Rectal smooth muscle tissue (tissue), 1 donor: ENCODE measurements at regions not wholly inside any gene's neighbourhood (a gene's known extent, or its start where the extent isn't known, plus 50 kb on each side); places are given as distances from the start of the nearest gene placed in this dataset.

Source experiments
- H3K27ac ChIP-seq: one replicate; pipeline ENCODE4 v1.7.0; 2013; ENCODE audit warnings: low read depth, low read length, inconsistent platforms
- H3K27me3 ChIP-seq: one replicate; pipeline ENCODE4 v1.7.0; 2013; ENCODE audit warnings: low read length; ENCODE audit not compliant: control insufficient read depth, insufficient read depth
- H3K36me3 ChIP-seq: one replicate; pipeline ENCODE4 v1.7.0; 2013; ENCODE audit warnings: low read length; ENCODE audit not compliant: control insufficient read depth, insufficient read depth
- H3K4me1 ChIP-seq: one replicate; pipeline ENCODE4 v1.7.0; 2013; ENCODE audit warnings: low read length; ENCODE audit not compliant: control insufficient read depth, insufficient read depth
- H3K4me3 ChIP-seq: one replicate; pipeline ENCODE4 v1.7.0; 2013; ENCODE audit warnings: low read length
- H3K9ac ChIP-seq: one replicate; pipeline ENCODE4 v1.7.0; 2013; ENCODE audit warnings: low read length

- H3K4me3 ChIP-seq = no peak overlapping the region
- H3K9ac ChIP-seq = no peak overlapping the region
- H3K27me3 ChIP-seq = no peaks in the 10 kb centered on the region
- no peak overlapping the region for H3K27ac ChIP-seq
- H3K36me3 ChIP-seq = no peaks in the 10 kb centered on the region
- peaks cover 24% of the 10 kb centered on the region for H3K4me1 ChIP-seq
Observed at GRCh38 chr13:40187324-40187795, 479.1 kb downstream of the FOXO1 start.

DNA sequence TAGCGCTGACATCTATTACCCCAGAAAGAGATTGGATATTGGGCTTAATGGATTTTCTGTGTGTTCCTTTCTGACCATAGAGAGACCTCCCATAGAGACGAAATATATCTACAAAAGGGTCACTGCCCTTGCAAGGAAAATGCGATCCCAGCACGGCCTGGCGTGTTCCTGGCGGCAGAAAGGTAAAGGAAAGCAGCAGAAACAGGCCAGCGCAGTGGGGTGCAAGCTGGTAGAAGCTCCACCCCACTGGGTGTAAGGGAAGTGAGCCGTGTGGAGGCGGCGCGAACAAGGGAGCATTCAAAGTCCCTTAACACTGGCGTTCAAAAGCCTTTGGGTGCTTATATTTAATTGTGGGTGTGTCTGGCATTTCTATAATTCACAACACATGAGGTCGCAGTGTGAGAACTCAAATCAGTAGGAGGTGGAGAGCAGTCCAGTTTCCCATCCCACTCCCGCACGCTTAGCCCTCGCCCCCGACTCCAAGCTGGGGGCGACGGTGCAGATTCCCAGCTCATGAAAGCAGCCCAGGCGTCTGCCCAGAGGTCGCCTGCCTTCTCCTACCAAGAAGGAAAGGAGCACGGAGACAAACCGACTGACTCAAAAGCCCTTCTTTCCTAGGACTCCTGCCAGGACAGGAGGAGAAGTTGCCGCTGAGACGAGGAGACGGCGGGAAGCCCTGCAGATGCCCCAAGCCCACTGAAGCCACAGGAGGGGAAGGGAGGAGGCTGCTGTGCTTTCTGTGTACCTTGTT is 478.4 kb downstream of the FOXO1 start:
- Histone ChIP-seq H3K27me3 (no peaks in the 10 kb centered on the region), H3K27ac (peak overlapping the region; percentile 10), H3K36me3 (no peaks in the 10 kb centered on the region), H3K9ac (no peak overlapping the region), H3K4me1 (peaks cover 25% of the 10 kb centered on the region), H3K4me3 (no peak overlapping the region)

DNA sequence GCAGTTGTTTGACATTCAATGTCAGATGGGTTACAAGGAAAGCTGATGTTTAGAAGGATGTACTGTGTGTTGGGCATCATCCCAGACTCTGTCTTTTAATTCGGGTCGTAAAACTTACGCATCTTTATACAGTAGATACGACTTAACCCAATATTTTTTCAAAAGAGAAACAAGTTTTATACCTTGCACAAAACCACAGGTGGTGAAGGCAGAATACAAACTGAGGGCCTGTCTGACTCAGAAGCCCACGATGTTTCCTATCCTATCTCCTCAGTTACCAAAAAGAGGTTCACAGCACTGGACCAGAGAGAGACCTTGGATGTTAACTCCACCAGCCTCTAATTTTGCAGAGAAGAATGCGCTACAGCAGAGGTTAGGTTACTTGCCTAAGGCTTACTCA is 477.0 kb downstream of the FOXO1 start:
- peak overlapping the region; percentile 35 for H3K27ac ChIP-seq

DNA sequence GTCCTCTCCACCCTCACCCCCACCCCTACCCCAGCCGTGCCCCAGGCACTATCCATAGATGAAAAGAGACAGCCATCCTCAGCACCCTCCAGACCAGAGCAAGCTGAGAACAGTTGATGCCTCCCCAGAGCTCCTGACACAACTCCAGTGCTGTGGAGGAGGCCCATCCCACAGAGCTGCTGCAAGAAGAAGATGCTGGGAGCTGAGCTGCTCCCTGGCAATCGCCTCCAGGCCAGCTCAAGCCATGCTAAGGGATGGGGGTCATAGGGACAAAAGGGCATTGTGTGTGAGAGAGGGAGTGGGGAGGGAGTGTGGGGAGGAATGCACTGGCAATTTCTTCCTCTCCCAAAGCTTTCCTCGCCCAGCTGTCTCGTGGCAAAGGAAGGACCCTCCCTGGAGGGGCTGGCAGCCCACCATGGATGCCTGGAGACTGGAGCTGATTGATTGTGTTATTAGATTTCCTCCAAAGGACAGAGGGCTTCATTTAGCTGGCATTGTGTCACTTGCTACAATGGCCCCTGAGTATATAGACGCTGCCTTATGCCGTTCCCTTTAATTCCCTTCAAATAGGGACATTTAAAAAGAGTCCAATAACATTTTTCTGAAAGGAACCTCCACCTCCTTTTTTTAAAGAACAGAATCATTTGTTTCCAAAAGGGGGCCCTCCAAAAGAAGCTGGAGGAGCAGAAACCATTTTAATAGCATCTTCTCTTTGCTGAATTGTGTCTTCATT is 476.4 kb downstream of the FOXO1 start:
- no peak overlapping the region for H3K9ac ChIP-seq
- no peak overlapping the region for H3K4me3 ChIP-seq
- peaks cover 29% of the 10 kb centered on the region for H3K4me1 ChIP-seq
- H3K27ac ChIP-seq = peak overlapping the region; percentile 74
- H3K27me3 ChIP-seq = no peaks in the 10 kb centered on the region
- no peaks in the 10 kb centered on the region for H3K36me3 ChIP-seq

More for the DNA sequence above, 477.0 kb downstream of the FOXO1 start:
- Histone ChIP-seq H3K9ac (no peak overlapping the region), H3K27me3 (no peaks in the 10 kb centered on the region), H3K4me1 (peaks cover 29% of the 10 kb centered on the region), H3K4me3 (no peak overlapping the region), H3K36me3 (no peaks in the 10 kb centered on the region)

- Histone ChIP-seq H3K4me1 (peaks cover 29% of the 10 kb centered on the region), H3K27ac (peak overlapping the region; percentile 74), H3K36me3 (no peaks in the 10 kb centered on the region), H3K4me3 (no peak overlapping the region), H3K27me3 (no peaks in the 10 kb centered on the region), H3K9ac (no peak overlapping the region)
Observed at GRCh38 chr13:40190641-40191100, 475.8 kb downstream of the FOXO1 start.

DNA sequence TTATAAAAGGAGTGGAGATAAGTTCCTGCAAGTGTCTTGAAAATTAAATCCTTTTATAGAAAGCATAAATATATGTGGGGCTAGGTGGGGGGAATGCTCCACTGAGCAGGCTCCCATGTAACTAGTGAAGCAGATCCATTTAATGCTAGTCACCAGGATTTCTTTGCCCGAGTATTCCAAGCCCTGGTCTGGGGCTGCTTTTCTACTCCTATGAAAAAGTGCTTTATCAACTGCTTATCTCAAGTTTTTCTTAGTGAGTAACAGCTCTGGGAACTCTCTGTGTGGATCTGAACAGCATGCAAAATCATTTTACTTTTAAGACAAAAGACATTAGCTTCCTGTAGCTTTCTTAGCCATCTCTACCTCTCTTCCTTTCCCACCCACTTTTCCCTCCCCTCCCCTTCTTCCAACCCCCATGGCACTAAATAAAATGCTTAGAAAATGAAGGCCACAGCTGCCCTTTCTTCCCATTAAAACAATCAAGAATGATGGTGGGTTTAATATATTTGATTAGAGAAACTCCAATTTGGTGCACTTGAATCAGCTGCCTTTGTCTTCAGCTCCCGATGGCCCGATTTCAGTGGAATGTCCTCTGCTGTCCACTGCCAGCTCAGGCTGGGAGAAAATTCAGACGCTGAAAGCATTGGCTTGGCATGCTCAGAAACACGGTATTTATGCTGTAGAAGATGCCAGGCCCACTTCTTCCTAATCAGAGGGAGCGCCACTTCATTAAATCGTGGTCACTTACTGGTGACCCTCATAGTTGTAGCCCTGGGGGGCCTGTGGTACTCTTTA is 475.1 kb downstream of the FOXO1 start:
- H3K4me3 ChIP-seq = no peak overlapping the region
- H3K27ac ChIP-seq = peak overlapping the region; percentile 38
- no peak overlapping the region for H3K9ac ChIP-seq
- H3K27me3 ChIP-seq = no peaks in the 10 kb centered on the region
- no peaks in the 10 kb centered on the region for H3K36me3 ChIP-seq
- peaks cover 29% of the 10 kb centered on the region for H3K4me1 ChIP-seq

- peak overlapping the region; percentile 55 for H3K27ac ChIP-seq
- no peak overlapping the region for H3K9ac ChIP-seq
- H3K4me1 ChIP-seq = peaks cover 29% of the 10 kb centered on the region
- no peaks in the 10 kb centered on the region for H3K36me3 ChIP-seq
- H3K27me3 ChIP-seq = no peaks in the 10 kb centered on the region
- H3K4me3 ChIP-seq = no peak overlapping the region
Observed at GRCh38 chr13:40192452-40192851, 474.0 kb downstream of the FOXO1 start.

DNA sequence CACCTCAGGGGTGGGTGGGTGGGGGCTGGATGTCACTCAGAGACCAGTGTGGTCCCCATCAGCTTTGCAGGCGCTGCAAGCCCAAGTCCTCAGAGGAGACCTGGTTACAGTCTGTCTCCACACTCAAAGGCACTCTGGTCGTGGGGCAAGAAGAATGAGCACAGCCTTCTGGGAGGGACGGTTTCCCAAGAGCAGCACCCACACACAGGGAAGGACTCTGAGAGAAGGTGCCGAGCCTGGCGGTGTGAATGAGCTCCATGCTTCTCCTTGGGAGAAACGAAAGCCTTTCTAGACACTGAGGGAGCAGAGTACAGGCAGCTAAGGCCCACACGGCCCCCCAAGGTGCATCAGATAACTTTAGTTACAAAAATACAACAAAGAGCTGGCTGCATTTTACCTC is 473.6 kb downstream of the FOXO1 start:
- no peak overlapping the region for H3K4me3 ChIP-seq
- no peaks in the 10 kb centered on the region for H3K27me3 ChIP-seq
- H3K36me3 ChIP-seq = no peaks in the 10 kb centered on the region
- H3K27ac ChIP-seq = peak overlapping the region; percentile 55
- no peak overlapping the region for H3K9ac ChIP-seq
- H3K4me1 ChIP-seq = peaks cover 29% of the 10 kb centered on the region

GRCh38 chr13:40193286-40194223 is 472.9 kb downstream of the FOXO1 start:
- H3K4me3 ChIP-seq = peak overlapping the region; percentile 16

GRCh38 chr13:40194224-40194806 is 472.1 kb downstream of the FOXO1 start:
- Histone ChIP-seq H3K9ac (no peak overlapping the region), H3K27ac (peak overlapping the region; percentile 55), H3K27me3 (no peaks in the 10 kb centered on the region), H3K36me3 (no peaks in the 10 kb centered on the region), H3K4me3 (no peak overlapping the region), H3K4me1 (peaks cover 27% of the 10 kb centered on the region)

More at GRCh38 chr13:40193286-40194223, 472.9 kb downstream of the FOXO1 start:
- Histone ChIP-seq H3K9ac (no peak overlapping the region), H3K4me1 (peaks cover 29% of the 10 kb centered on the region), H3K27me3 (no peaks in the 10 kb centered on the region), H3K36me3 (no peaks in the 10 kb centered on the region), H3K27ac (peak overlapping the region; percentile 55)

GRCh38 chr13:40197049-40197448 is 469.4 kb downstream of the FOXO1 start:
- peaks cover 5% of the 10 kb centered on the region for H3K4me1 ChIP-seq
- H3K9ac ChIP-seq = no peak overlapping the region
- no peak overlapping the region for H3K4me3 ChIP-seq
- H3K27ac ChIP-seq = no peak overlapping the region
- no peaks in the 10 kb centered on the region for H3K27me3 ChIP-seq
- no peaks in the 10 kb centered on the region for H3K36me3 ChIP-seq
